ENCODE measurements at regions not wholly inside any gene's neighbourhood (a gene's known extent, or its start where the extent isn't known, plus 50 kb on each side); places are given as distances from the start of the nearest gene placed in this dataset.

DNA sequence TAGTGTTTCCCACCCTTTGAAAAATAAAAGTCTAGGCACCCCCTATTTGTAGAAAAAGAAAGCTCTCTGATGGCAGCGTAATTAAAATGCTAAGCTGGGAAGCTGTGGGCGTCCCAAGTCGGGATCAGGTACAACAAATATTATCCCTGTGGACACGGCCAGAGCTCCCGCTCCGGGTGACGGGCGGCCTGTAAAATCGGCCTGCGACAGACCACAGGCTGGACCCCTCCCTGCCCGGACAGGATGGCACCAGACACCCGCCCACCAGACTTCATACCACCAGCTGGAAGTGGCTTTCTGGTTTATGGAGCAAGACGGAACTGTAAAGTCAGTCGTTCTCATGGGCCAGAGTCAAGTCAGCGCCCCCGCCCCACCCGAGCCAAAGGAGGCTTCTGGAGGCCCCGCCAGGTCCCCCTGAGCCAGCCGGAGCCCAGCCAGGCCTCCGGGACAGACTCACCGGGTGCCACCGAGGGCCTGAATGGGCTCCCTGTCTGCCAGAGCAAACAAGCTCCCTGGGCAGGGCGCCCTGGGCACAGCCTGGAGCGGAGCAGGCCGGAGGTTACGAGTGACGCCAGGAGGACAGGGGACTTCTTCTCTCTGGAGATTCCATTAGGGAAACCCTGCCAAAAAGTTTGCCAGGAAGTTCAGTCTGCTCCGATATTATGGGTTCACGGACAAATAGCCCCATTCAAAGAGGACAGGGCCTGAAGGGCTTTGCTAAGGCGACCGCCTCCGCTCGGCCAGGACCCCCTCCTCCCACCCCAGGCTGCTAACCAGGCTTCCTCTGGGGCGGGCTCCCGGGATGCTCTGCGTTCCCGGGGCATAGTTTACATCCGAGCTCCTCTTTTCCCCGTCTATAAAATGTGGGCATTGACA lies 173.7 kb downstream of the ERCC6L2 start:
- TF ChIP-seq, protein P1, sequence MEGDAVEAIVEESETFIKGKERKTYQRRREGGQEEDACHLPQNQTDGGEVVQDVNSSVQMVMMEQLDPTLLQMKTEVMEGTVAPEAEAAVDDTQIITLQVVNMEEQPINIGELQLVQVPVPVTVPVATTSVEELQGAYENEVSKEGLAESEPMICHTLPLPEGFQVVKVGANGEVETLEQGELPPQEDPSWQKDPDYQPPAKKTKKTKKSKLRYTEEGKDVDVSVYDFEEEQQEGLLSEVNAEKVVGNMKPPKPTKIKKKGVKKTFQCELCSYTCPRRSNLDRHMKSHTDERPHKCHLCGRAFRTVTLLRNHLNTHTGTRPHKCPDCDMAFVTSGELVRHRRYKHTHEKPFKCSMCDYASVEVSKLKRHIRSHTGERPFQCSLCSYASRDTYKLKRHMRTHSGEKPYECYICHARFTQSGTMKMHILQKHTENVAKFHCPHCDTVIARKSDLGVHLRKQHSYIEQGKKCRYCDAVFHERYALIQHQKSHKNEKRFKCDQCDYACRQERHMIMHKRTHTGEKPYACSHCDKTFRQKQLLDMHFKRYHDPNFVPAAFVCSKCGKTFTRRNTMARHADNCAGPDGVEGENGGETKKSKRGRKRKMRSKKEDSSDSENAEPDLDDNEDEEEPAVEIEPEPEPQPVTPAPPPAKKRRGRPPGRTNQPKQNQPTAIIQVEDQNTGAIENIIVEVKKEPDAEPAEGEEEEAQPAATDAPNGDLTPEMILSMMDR (IDR thresholded peaks at IDR 0.05): no peak
- no peak for TF ChIP-seq POLR2A (IDR thresholded peaks at IDR 0.05)
